B cell (primary cell): ENCODE measurements at regions not wholly inside any gene's neighbourhood (a gene's known extent, or its start where the extent isn't known, plus 50 kb on each side); places are given as distances from the start of the nearest gene placed in this dataset.

Source experiments
- CTCF ChIP-seq: fragments of 200-600 bp; IDR thresholded peaks from one replicate; pipeline ENCODE4 v1.8.0; 2022; ENCODE audit warnings: antibody characterized with exemption, mild to moderate bottlenecking
- EZH2 ChIP-seq: IDR thresholded peaks from 2 replicates; pipeline ENCODE4 v1.6.1; 2012; ENCODE audit warnings: borderline replicate concordance, low read depth, mild to moderate bottlenecking, moderate library complexity, low read length; ENCODE audit not compliant: insufficient read depth, poor library complexity, severe bottlenecking

GRCh38 chr4:188399834-188400233 lies 260.6 kb downstream of the TRIML1 start:
- TF ChIP-seq CTCF, result no peak
- no peak for TF ChIP-seq EZH2
